Natural killer cell (primary cell): ENCODE measurements at regions not wholly inside any gene's neighbourhood (a gene's known extent, or its start where the extent isn't known, plus 50 kb on each side); places are given as distances from the start of the nearest gene placed in this dataset.

ENCODE experiments used
- ATAC-seq, 3 donors: fragments of 150-1000 bp in 2 of 3; fragments of 200-7000 bp in 1 of 3; cut with Tn5 transposase; 1 replicate in 1 of 3; 2 replicates in 2 of 3; pipeline ENCODE4 v1.10.0; 2021; ENCODE audit warnings: mild to moderate bottlenecking in 2 of 3, moderate library complexity in 2 of 3
- DNase-seq, 2 donors: peaks; one replicate each; pipeline versions ENCODE4 v3.0.0 to v3.0.0-alpha.2; 2013 to 2021; ENCODE audit warnings: mixed read lengths in 1 of 2
- H3K27ac ChIP-seq: one replicate; pipeline ENCODE4 v1.5.1; 2013; ENCODE audit warnings: mild to moderate bottlenecking, low read length
- H3K27me3 ChIP-seq: one replicate; pipeline ENCODE4 v1.6.1; 2013; ENCODE audit warnings: low read length; ENCODE audit not compliant: control insufficient read depth, insufficient read depth
- H3K36me3 ChIP-seq: one replicate; pipeline ENCODE4 v1.6.1; 2013; ENCODE audit warnings: low read length; ENCODE audit not compliant: control insufficient read depth, insufficient read depth
- H3K4me1 ChIP-seq: one replicate; pipeline ENCODE4 v1.6.1; 2013; ENCODE audit warnings: low read length; ENCODE audit not compliant: control insufficient read depth, insufficient read depth
- H3K4me3 ChIP-seq: one replicate; pipeline ENCODE4 v1.5.1; 2013; ENCODE audit warnings: low read length
- H3K9me3 ChIP-seq: one replicate; pipeline ENCODE4 v1.6.1; 2013; ENCODE audit warnings: low read length; ENCODE audit not compliant: control insufficient read depth, insufficient read depth
- H3K27ac Mint-ChIP-seq, 2 donors: one replicate each; pipeline ENCODE4 v1.8.0; 2022; ENCODE audit warnings: mild to moderate bottlenecking in 2 of 2, mixed read lengths in 2 of 2, moderate library complexity in 1 of 2
- H3K27me3 Mint-ChIP-seq, 2 donors: one replicate each; pipeline ENCODE4 v1.8.0; 2022; ENCODE audit warnings: low read depth in 2 of 2, mixed read lengths in 2 of 2
- H3K36me3 Mint-ChIP-seq: one replicate; pipeline ENCODE4 v1.8.0; 2022; ENCODE audit warnings: mixed read lengths
- H3K4me1 Mint-ChIP-seq, 2 donors: one replicate each; pipeline ENCODE4 v1.8.0; 2022; ENCODE audit warnings: mixed read lengths in 2 of 2
- H3K4me3 Mint-ChIP-seq: one replicate; pipeline ENCODE4 v1.8.0; 2022; ENCODE audit warnings: mild to moderate bottlenecking, moderate library complexity, mixed read lengths
- H3K9me3 Mint-ChIP-seq, 2 donors: one replicate each; pipeline ENCODE4 v1.8.0; 2022; ENCODE audit warnings: mixed read lengths in 2 of 2
- WGBS: methylation state at CpG from one replicate; pipeline ENCODE4 v1.1.7; 2013; ENCODE audit warnings: missing lambda C conversion rate; ENCODE audit not compliant: insufficient coverage; 5-methylcytosine and 5-hydroxymethylcytosine counted together
- intact Hi-C: fragments of 100-400 bp; cut with micrococcal nuclease; formaldehyde crosslinking; loops from one replicate; pipeline ENCODE4 v1.14.2; 2022
- TF ChIP-seq, protein P1 (sequence below): fragments of 200-600 bp; IDR thresholded peaks from one replicate; pipeline ENCODE4 v1.8.0; 2022; ENCODE audit warnings: antibody characterized with exemption

DNA sequence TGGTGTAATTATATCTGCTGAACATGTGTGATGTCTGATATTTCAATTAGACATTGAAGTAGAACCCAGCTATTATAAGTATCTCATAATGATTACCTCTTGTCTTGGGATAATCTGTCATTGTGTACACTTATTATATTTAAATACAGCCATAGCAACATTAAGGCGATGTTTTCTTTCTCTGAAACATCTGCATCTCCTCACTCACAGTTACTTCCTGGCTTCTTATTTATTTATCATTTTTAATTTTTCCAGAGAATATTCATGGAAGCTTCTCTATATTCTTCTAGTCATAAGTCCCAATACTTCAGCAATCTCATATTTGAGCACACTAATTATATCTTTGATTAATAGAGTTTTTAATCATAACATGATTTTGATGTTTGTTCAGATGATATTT lies 103.8 kb upstream of the FBN2 start:
- Histone ChIP-seq H3K27me3 (no peaks in the 10 kb centered on the region), H3K27ac (no peak overlapping the region), H3K4me3 (no peak overlapping the region), H3K36me3 (no peaks in the 10 kb centered on the region), H3K4me1 (no peaks in the 10 kb centered on the region), H3K9me3 (no peaks in the 10 kb centered on the region)
- Mint-ChIP-seq H3K36me3 (no peaks in the 10 kb centered on the region), H3K27me3 (no peaks in the 10 kb centered on the region), H3K4me3 (no peak overlapping the region), H3K27ac (no peak overlapping the region), H3K4me1 (no peaks in the 10 kb centered on the region), H3K9me3 (peaks cover 6 to 9% of the 10 kb centered on the region in 2 donors)
- WGBS: 100% methylated on average over 1 of the region's 1 CpG
- ATAC-seq: no peak
- no peak for DNase-seq
- intact Hi-C loops: no loop called here
- TF ChIP-seq, protein P1, sequence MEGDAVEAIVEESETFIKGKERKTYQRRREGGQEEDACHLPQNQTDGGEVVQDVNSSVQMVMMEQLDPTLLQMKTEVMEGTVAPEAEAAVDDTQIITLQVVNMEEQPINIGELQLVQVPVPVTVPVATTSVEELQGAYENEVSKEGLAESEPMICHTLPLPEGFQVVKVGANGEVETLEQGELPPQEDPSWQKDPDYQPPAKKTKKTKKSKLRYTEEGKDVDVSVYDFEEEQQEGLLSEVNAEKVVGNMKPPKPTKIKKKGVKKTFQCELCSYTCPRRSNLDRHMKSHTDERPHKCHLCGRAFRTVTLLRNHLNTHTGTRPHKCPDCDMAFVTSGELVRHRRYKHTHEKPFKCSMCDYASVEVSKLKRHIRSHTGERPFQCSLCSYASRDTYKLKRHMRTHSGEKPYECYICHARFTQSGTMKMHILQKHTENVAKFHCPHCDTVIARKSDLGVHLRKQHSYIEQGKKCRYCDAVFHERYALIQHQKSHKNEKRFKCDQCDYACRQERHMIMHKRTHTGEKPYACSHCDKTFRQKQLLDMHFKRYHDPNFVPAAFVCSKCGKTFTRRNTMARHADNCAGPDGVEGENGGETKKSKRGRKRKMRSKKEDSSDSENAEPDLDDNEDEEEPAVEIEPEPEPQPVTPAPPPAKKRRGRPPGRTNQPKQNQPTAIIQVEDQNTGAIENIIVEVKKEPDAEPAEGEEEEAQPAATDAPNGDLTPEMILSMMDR: no peak

DNA sequence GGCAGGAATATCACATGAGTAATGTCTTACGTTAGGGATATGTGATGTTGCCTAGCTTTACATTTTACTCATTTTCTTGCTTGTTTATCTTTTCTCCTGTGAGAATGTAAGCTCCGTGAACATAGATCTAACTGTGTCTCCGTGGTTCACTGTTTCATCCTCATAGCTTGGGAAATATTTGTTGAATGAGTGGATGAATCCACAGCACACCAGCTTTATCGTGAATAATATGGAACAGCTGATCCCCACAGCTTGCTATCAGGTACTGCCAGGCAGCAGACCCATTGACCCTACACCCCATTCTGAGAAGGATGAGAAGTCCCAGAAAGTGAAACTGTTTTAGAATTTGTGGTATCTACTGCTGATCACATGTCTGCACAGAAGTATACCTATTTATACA lies 106.8 kb upstream of the FBN2 start:
- DNase-seq: no peak
- no peak overlapping the region for H3K27ac ChIP-seq
- no peaks in the 10 kb centered on the region for H3K4me1 Mint-ChIP-seq
- TF ChIP-seq, protein P1: no peak
- 83% methylated on average over 3 of the region's 4 CpGs for WGBS
- H3K4me1 ChIP-seq: no peaks in the 10 kb centered on the region
- H3K4me3 ChIP-seq: no peak overlapping the region
- no peak overlapping the region for H3K4me3 Mint-ChIP-seq
- ATAC-seq: no peak
- no peaks in the 10 kb centered on the region for H3K27me3 ChIP-seq
- intact Hi-C loops: no loop called here
- H3K9me3 Mint-ChIP-seq: peaks cover 7 to 9% of the 10 kb centered on the region in 2 donors
- no peak overlapping the region for H3K27ac Mint-ChIP-seq
- no peaks in the 10 kb centered on the region for H3K9me3 ChIP-seq
- H3K36me3 Mint-ChIP-seq: no peaks in the 10 kb centered on the region
- H3K36me3 ChIP-seq: no peaks in the 10 kb centered on the region
- H3K27me3 Mint-ChIP-seq: no peaks in the 10 kb centered on the region

GRCh38 chr5:128645581-128645980 lies 107.5 kb upstream of the FBN2 start:
- no peak for DNase-seq

DNA sequence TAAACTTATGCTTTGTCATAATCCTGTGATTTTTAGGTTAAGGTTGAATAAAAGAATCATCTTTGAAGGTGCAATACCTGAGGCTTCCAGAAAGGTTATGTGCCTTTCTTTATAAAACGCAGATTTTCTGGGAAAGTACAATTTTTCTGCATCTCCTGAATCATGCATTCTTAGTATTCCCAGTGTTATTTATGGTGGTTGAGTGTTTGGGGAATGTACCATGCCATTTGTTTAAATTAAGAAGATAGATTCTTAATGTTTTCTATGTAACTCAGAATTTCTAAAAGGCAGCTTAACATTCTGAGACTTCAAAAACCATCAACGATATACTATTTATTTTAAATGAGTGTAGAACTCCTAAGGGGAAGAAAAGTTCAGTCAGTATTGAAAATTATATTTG lies 108.1 kb upstream of the FBN2 start:
- Histone ChIP-seq H3K9me3 (no peaks in the 10 kb centered on the region), H3K4me1 (no peaks in the 10 kb centered on the region), H3K27me3 (no peaks in the 10 kb centered on the region), H3K27ac (no peak overlapping the region), H3K36me3 (no peaks in the 10 kb centered on the region), H3K4me3 (no peak overlapping the region)
- no peaks in the 10 kb centered on the region for H3K4me1 Mint-ChIP-seq
- TF ChIP-seq, protein P1: no peak
- DNase-seq (no peak), ATAC-seq (no peak)
- 100% methylated on average over 1 of the region's 2 CpGs for WGBS
- intact Hi-C loops: no loop called here
- no peaks in the 10 kb centered on the region for H3K36me3 Mint-ChIP-seq
- no peaks in the 10 kb centered on the region for H3K27me3 Mint-ChIP-seq
- H3K9me3 Mint-ChIP-seq: peaks cover 6 to 7% of the 10 kb centered on the region in 2 donors
- H3K27ac Mint-ChIP-seq: no peak overlapping the region
- no peak overlapping the region for H3K4me3 Mint-ChIP-seq

More at GRCh38 chr5:128645581-128645980, 107.5 kb upstream of the FBN2 start:
- H3K4me1 Mint-ChIP-seq: no peaks in the 10 kb centered on the region
- no peaks in the 10 kb centered on the region for H3K36me3 ChIP-seq
- no peak for ATAC-seq
- TF ChIP-seq, protein P1: no peak
- no peak overlapping the region for H3K27ac ChIP-seq
- H3K27me3 Mint-ChIP-seq: no peaks in the 10 kb centered on the region
- H3K4me3 ChIP-seq: no peak overlapping the region
- H3K36me3 Mint-ChIP-seq: no peaks in the 10 kb centered on the region
- H3K4me1 ChIP-seq: no peaks in the 10 kb centered on the region
- no peaks in the 10 kb centered on the region for H3K9me3 ChIP-seq
- intact Hi-C loops: no loop called here
- 67% methylated on average over 1 of the region's 1 CpG for WGBS
- no peak overlapping the region for H3K4me3 Mint-ChIP-seq
- H3K27ac Mint-ChIP-seq: no peak overlapping the region
- H3K27me3 ChIP-seq: no peaks in the 10 kb centered on the region
- peaks cover 7 to 9% of the 10 kb centered on the region in 2 donors for H3K9me3 Mint-ChIP-seq
